Mesothelial cell of epicardium (in vitro differentiated cells): ENCODE measurements at regions not wholly inside any gene's neighbourhood (a gene's known extent, or its start where the extent isn't known, plus 50 kb on each side); places are given as distances from the start of the nearest gene placed in this dataset.
"Not testable (repeated sequence)": the region's sequence is repeated elsewhere in the genome, so short reads cannot be mapped to it uniquely, and the experiment has no call there.

ENCODE experiments used
- DNase-seq, 2 experiments: peaks; one replicate each; pipeline ENCODE4 v3.0.0; 2021; ENCODE audit warnings: low spot score in 2 of 2; ENCODE audit not compliant: unreplicated experiment in 2 of 2
- H3K27ac Mint-ChIP-seq: 2 replicates; pipeline ENCODE4 v1.8.0; 2021; ENCODE audit warnings: mixed read lengths
- H3K27me3 Mint-ChIP-seq: 2 replicates; pipeline ENCODE4 v1.8.0; 2021; ENCODE audit warnings: low read depth, mixed read lengths
- H3K36me3 Mint-ChIP-seq: 2 replicates; pipeline ENCODE4 v1.8.0; 2021; ENCODE audit warnings: mixed read lengths
- H3K4me1 Mint-ChIP-seq: 2 replicates; pipeline ENCODE4 v1.8.0; 2021; ENCODE audit warnings: mixed read lengths
- H3K4me3 Mint-ChIP-seq: 2 replicates; pipeline ENCODE4 v1.8.0; 2021; ENCODE audit warnings: mild to moderate bottlenecking, moderate library complexity, mixed read lengths
- H3K9me3 Mint-ChIP-seq: 2 replicates; pipeline ENCODE4 v1.8.0; 2021; ENCODE audit warnings: mixed read lengths
- CTCF ChIP-seq: fragments of 200-600 bp; sonication (generic); IDR thresholded peaks from one replicate; pipeline ENCODE4 v1.5.0; 2021; ENCODE audit warnings: antibody characterized with exemption; ENCODE audit not compliant: unreplicated experiment

- Mint-ChIP-seq H3K4me3 (no peak overlapping the region), H3K27ac (no peak overlapping the region), H3K4me1 (no peaks in the 10 kb centered on the region), H3K9me3 (peaks cover 18% of the 10 kb centered on the region), H3K36me3 (no peaks in the 10 kb centered on the region), H3K27me3 (no peaks in the 10 kb centered on the region)
- TF ChIP-seq CTCF: no peak
- no peak for DNase-seq
These were observed 192.8 kb upstream of the ROBO1 start for GRCh38 chr3:79960594-79960993.

DNA sequence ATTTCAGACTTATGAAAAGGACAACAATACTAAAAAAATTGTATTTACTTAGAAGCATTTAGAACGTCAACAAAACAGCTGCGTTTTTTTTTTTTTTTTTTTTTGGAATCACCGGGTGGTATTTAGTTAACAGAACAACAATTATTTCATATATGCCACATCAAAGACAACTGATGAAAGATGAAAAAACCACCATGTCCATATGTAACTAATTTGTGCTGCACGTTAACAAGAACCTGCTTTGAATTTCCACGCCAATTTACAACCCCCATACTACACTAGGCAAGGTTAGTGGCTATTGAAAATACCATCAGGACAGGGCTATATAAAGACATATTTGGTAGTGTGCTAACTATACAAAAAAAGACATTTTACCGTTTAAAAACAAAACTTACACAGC lies 189.3 kb upstream of the ROBO1 start:
- no peak for TF ChIP-seq CTCF
- Mint-ChIP-seq H3K4me3 (no peak overlapping the region), H3K4me1 (peaks cover 6% of the 10 kb centered on the region), H3K9me3 (no peaks in the 10 kb centered on the region), H3K36me3 (no peaks in the 10 kb centered on the region), H3K27me3 (no peaks in the 10 kb centered on the region), H3K27ac (no peak overlapping the region)
- DNase-seq: no peak

GRCh38 chr3:79954756-79955155 lies 187.0 kb upstream of the ROBO1 start:
- no peak for DNase-seq
- TF ChIP-seq CTCF: no peak
- Mint-ChIP-seq H3K4me1 (peaks cover 6% of the 10 kb centered on the region), H3K4me3 (no peak overlapping the region), H3K36me3 (no peaks in the 10 kb centered on the region), H3K9me3 (peaks cover 7% of the 10 kb centered on the region), H3K27ac (no peak overlapping the region), H3K27me3 (no peaks in the 10 kb centered on the region)

GRCh38 chr3:79953591-79954101 lies 185.8 kb upstream of the ROBO1 start:
- H3K4me1 Mint-ChIP-seq: peaks cover 6% of the 10 kb centered on the region
- H3K27me3 Mint-ChIP-seq: no peaks in the 10 kb centered on the region
- no peak for TF ChIP-seq CTCF
- peaks cover 7% of the 10 kb centered on the region for H3K9me3 Mint-ChIP-seq
- no peak overlapping the region for H3K4me3 Mint-ChIP-seq
- no peak for DNase-seq
- H3K27ac Mint-ChIP-seq: no peak overlapping the region
- no peaks in the 10 kb centered on the region for H3K36me3 Mint-ChIP-seq

GRCh38 chr3:79951426-79951825 lies 183.6 kb upstream of the ROBO1 start:
- H3K36me3 Mint-ChIP-seq, H3K27ac Mint-ChIP-seq, H3K27me3 Mint-ChIP-seq, H3K9me3 Mint-ChIP-seq, H3K4me1 Mint-ChIP-seq, DNase-seq, H3K4me3 Mint-ChIP-seq: not testable (repeated sequence)

DNA sequence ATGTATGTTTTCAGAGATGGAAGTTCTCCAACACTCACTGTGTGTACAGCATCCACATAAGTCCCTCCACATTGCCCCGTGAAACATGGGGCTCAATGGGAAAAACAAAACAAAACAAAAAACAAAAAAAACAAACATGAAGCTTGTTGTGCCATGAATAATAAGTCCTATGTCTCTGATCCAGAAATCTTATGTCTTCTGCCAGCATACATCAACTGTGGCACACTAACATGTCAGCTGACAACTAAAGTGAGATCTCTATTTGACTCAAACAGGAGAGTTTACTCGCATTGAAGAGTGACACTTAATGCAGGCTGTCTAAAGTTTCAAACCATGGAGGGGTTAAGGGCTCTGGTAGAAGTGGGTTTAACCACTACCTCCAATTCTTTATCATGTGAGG lies 180.2 kb upstream of the ROBO1 start:
- Mint-ChIP-seq H3K9me3 (peaks cover 24% of the 10 kb centered on the region), H3K36me3 (no peaks in the 10 kb centered on the region), H3K27ac (no peak overlapping the region), H3K4me1 (no peaks in the 10 kb centered on the region), H3K27me3 (peaks cover 19% of the 10 kb centered on the region), H3K4me3 (no peak overlapping the region)
- no peak for DNase-seq
- no peak for TF ChIP-seq CTCF
